ENCODE measurements at regions not wholly inside any gene's neighbourhood (a gene's known extent, or its start where the extent isn't known, plus 50 kb on each side); places are given as distances from the start of the nearest gene placed in this dataset.

DNA sequence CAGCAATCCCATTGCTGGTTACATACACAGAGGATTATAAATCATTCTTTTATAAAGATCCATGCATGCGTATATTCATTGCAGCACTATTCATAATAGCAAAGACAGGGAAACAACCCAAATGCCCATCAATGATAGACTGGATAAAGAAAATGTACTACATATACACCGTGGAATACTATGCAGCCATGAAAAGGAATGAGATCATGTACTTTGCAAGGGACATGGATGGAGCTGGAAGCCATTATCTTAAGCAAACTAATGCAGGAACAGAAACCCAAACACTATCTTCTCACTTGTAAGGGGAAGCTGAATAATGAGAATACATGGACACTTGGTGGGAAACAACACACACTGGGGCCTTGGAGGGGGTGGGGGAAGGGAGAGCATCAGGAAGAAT lies 529.7 kb downstream of the TBC1D32 start:
- TF ChIP-seq POLR2A (IDR thresholded peaks at IDR 0.05) (no peak), CTCF (IDR thresholded peaks at IDR 0.05) (no peak)

All from lower leg skin (tissue), 3 donors.